DND-41 (cell line): ENCODE measurements at regions not wholly inside any gene's neighbourhood (a gene's known extent, or its start where the extent isn't known, plus 50 kb on each side); places are given as distances from the start of the nearest gene placed in this dataset.

Experiments
- ATAC-seq: fragments of 200-7000 bp; cut with Tn5 transposase; 3 replicates; pipeline ENCODE4 v1.9.1; 2021; ENCODE audit warnings: low read depth; ENCODE audit not compliant: insufficient read depth
- DNase-seq: peaks from one replicate; pipeline ENCODE4 v3.0.0-alpha.2; 2020
- H2AFZ ChIP-seq: 2 replicates; pipeline ENCODE4 v1.6.0; 2012; ENCODE audit warnings: low read depth, low read length
- H3K27ac ChIP-seq: 2 replicates; pipeline ENCODE4 v1.5.1; 2012; ENCODE audit warnings: low read length, inconsistent platforms
- H3K27me3 ChIP-seq: fragments of 200-600 bp; sonication (generic); 2 replicates; pipeline ENCODE4 v1.6.0; 2012; ENCODE audit warnings: low read length, mild to moderate bottlenecking, inconsistent platforms; ENCODE audit not compliant: insufficient read depth, poor library complexity
- H3K36me3 ChIP-seq: 2 replicates; pipeline ENCODE4 v1.5.1; 2012; ENCODE audit warnings: low read length, inconsistent platforms; ENCODE audit not compliant: insufficient read depth
- H3K4me1 ChIP-seq: 2 replicates; pipeline ENCODE4 v1.5.1; 2012; ENCODE audit warnings: mild to moderate bottlenecking, low read length; ENCODE audit not compliant: insufficient read depth
- H3K4me2 ChIP-seq: 2 replicates; pipeline ENCODE4 v1.6.0; 2012; ENCODE audit warnings: mild to moderate bottlenecking, moderate library complexity, low read length, inconsistent platforms; ENCODE audit not compliant: insufficient read depth
- H3K4me3 ChIP-seq, 2 experiments: fragments of 200-600 bp in 1 of 2; shearing (Covaris generic) in 1 of 2; 2 replicates each; pipeline ENCODE4 v1.5.1; 2012 to 2016; ENCODE audit warnings: inconsistent platforms in 2 of 2, low read length in 2 of 2, mild to moderate bottlenecking in 2 of 2, low read depth in 1 of 2, moderate library complexity in 1 of 2
- H3K79me2 ChIP-seq: 2 replicates; pipeline ENCODE4 v1.6.0; 2012; ENCODE audit warnings: low read length, inconsistent platforms; ENCODE audit not compliant: insufficient read depth
- H3K9ac ChIP-seq: 2 replicates; pipeline ENCODE4 v1.6.0; 2012; ENCODE audit warnings: low read depth, mild to moderate bottlenecking, inconsistent platforms, low read length, moderate library complexity
- H3K9me3 ChIP-seq: 2 replicates; pipeline ENCODE4 v1.5.1; 2012; ENCODE audit warnings: low read length, moderate library complexity, mild to moderate bottlenecking, inconsistent platforms; ENCODE audit not compliant: insufficient read depth, severe bottlenecking
- H4K20me1 ChIP-seq: 2 replicates; pipeline ENCODE4 v1.6.0; 2012; ENCODE audit warnings: low read length; ENCODE audit not compliant: insufficient read depth
- EZH2 ChIP-seq: IDR thresholded peaks from 3 replicates; pipeline ENCODE4 v1.6.1; 2012; ENCODE audit warnings: borderline replicate concordance, low read depth, mild to moderate bottlenecking, moderate library complexity, low read length, inconsistent platforms; ENCODE audit not compliant: severe bottlenecking
- TF ChIP-seq, protein P1 (sequence below): IDR thresholded peaks from 2 replicates; pipeline ENCODE4 v1.5.1; 2012; ENCODE audit warnings: borderline replicate concordance, low read length, moderate library complexity, mild to moderate bottlenecking; ENCODE audit not compliant: poor library complexity, severe bottlenecking; ENCODE audit errors: extremely low read depth

DNA sequence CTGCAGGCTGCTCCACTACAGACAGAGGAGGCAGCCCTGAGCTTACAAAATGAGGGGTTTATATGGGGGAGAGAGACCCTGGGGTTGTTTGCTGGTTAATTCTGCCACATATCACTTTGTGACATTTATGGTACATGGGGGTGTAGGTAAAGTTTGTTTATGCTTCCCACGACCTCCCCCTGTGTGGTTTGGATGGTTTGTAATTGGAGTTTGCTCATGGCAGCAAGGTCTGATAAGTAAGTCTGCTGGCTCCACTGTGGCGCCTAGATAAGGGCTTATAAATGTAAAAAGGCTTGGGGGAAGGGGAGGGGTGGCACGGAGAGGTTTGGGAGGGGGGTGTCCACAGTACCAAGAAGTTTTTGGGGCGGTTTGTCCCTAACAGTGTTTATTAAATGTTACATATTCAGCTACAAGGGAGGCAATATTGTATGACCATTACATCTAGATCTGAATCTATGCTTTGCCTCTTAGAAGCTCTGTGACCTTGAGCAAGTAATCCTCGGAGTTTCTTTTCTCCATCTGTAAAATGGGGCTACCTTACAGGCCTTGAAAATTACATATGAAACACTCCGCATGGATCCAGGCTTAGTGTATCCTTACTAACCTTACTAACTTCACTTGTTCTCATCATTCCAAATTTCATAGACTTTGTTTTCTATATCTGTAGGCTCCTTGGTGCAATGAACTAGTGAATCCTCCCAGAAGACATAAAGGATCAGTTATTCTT lies 204.8 kb upstream of the NOX3 start:
- H3K9ac ChIP-seq, result no peak overlapping the region
- H3K4me3 ChIP-seq, result no peak overlapping the region
- H2AFZ ChIP-seq, result no peak overlapping the region
- no peak overlapping the region for H3K27ac ChIP-seq
- no peaks in the 10 kb centered on the region for H4K20me1 ChIP-seq
- no peaks in the 10 kb centered on the region for H3K27me3 ChIP-seq
- no peak overlapping the region for H3K4me2 ChIP-seq
- no peak for DNase-seq
- ATAC-seq, result no peak
- no peaks in the 10 kb centered on the region for H3K79me2 ChIP-seq
- TF ChIP-seq, protein P1, sequence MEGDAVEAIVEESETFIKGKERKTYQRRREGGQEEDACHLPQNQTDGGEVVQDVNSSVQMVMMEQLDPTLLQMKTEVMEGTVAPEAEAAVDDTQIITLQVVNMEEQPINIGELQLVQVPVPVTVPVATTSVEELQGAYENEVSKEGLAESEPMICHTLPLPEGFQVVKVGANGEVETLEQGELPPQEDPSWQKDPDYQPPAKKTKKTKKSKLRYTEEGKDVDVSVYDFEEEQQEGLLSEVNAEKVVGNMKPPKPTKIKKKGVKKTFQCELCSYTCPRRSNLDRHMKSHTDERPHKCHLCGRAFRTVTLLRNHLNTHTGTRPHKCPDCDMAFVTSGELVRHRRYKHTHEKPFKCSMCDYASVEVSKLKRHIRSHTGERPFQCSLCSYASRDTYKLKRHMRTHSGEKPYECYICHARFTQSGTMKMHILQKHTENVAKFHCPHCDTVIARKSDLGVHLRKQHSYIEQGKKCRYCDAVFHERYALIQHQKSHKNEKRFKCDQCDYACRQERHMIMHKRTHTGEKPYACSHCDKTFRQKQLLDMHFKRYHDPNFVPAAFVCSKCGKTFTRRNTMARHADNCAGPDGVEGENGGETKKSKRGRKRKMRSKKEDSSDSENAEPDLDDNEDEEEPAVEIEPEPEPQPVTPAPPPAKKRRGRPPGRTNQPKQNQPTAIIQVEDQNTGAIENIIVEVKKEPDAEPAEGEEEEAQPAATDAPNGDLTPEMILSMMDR, result no peak
- TF ChIP-seq EZH2, result no peak
- no peaks in the 10 kb centered on the region for H3K36me3 ChIP-seq
- H3K9me3 ChIP-seq, result no peaks in the 10 kb centered on the region
- no peaks in the 10 kb centered on the region for H3K4me1 ChIP-seq

- no peak for TF ChIP-seq EZH2
- TF ChIP-seq, protein P1, result no peak
- Histone ChIP-seq H3K79me2 (no peaks in the 10 kb centered on the region), H3K27me3 (no peaks in the 10 kb centered on the region)
Measured at GRCh38 chr6:155656024-155656423, 200.4 kb upstream of the NOX3 start.

GRCh38 chr6:155654474-155654873 lies 198.8 kb upstream of the NOX3 start:
- no peak for ATAC-seq
- no peaks in the 10 kb centered on the region for H3K27me3 ChIP-seq
- no peak overlapping the region for H3K4me2 ChIP-seq

More at GRCh38 chr6:155656024-155656423, 200.4 kb upstream of the NOX3 start:
- Histone ChIP-seq H3K9ac (no peak overlapping the region), H3K27ac (no peak overlapping the region), H3K36me3 (no peaks in the 10 kb centered on the region), H3K9me3 (no peaks in the 10 kb centered on the region), H3K4me1 (no peaks in the 10 kb centered on the region), H3K4me2 (no peak overlapping the region), H4K20me1 (no peaks in the 10 kb centered on the region), H2AFZ (no peak overlapping the region), H3K4me3 (no peak overlapping the region)
- DNase-seq (no peak), ATAC-seq (no peak)

More at GRCh38 chr6:155654474-155654873, 198.8 kb upstream of the NOX3 start:
- Histone ChIP-seq H2AFZ (no peak overlapping the region), H3K4me1 (no peaks in the 10 kb centered on the region), H3K27ac (no peak overlapping the region), H3K9ac (no peak overlapping the region), H3K36me3 (no peaks in the 10 kb centered on the region), H3K4me3 (no peak overlapping the region), H4K20me1 (no peaks in the 10 kb centered on the region), H3K9me3 (no peaks in the 10 kb centered on the region), H3K79me2 (no peaks in the 10 kb centered on the region)
- no peak for DNase-seq
- TF ChIP-seq, protein P1, result no peak
- no peak for TF ChIP-seq EZH2
